ENCODE measurements at regions not wholly inside any gene's neighbourhood (a gene's known extent, or its start where the extent isn't known, plus 50 kb on each side); places are given as distances from the start of the nearest gene placed in this dataset.
A peak's percentile ranks its signal among the peaks of the same experiment; 100 is the strongest.

GRCh38 chr3:112739252-112739965 lies 98.5 kb upstream of the CCDC80 start:
- H3K4me3 Mint-ChIP-seq, result no peak overlapping the region
- Histone ChIP-seq H3K4me3 (replicated peaks in 1 of 3; ENCODE audit: low read depth in 2 of 3, low read length in 3 of 3) (no peak overlapping the region), H3K27ac (ENCODE audit: low read depth in 1 of 2, low read length in 2 of 2) (no peak overlapping the region), H3K9me3 (replicated peaks in 1 of 2; ENCODE audit: control insufficient read depth in 1 of 2, insufficient read depth in 1 of 2, low read length in 2 of 2) (no peaks in the 10 kb centered on the region), H3K9ac (ENCODE audit: insufficient read depth, low read length, poor library complexity, severe bottlenecking) (no peak overlapping the region), H3K36me3 (replicated peaks in 1 of 2; ENCODE audit: control insufficient read depth in 1 of 2, insufficient read depth in 2 of 2, low read length in 2 of 2) (no peaks in the 10 kb centered on the region), H3K4me2 (replicated peaks; ENCODE audit: extremely low read depth, low read length, poor library complexity, severe bottlenecking) (no peak overlapping the region), H3K79me2 (ENCODE audit: insufficient read depth, low read length) (no peaks in the 10 kb centered on the region), H2AFZ (ENCODE audit: insufficient read depth, low read depth, low read length, poor library complexity, severe bottlenecking) (peak overlapping the region; percentile 38), H3K4me1 (ENCODE audit: control insufficient read depth in 1 of 2, insufficient read depth in 2 of 2, low read length in 2 of 2) (peaks cover 32 to 46% of the 10 kb centered on the region in 2 donors), H3K27me3 (ENCODE audit: control insufficient read depth in 2 of 2, insufficient read depth in 2 of 2, low read length in 2 of 2) (no peaks in the 10 kb centered on the region), H4K20me1 (ENCODE audit: insufficient read depth, low read length) (no peaks in the 10 kb centered on the region)
- no peak for TF ChIP-seq CTCF (IDR thresholded peaks at IDR 0.05)
- intact Hi-C loops (cut with micrococcal nuclease), result loop anchor here in 1 of 2 donors (10.0 kb wide), 1 partner anchor 135 kb away; no protein-coding TSS in a partner anchor
- H3K9me3 Mint-ChIP-seq, result no peaks in the 10 kb centered on the region
- no peaks in the 10 kb centered on the region for H3K36me3 Mint-ChIP-seq
- no peak for DNase-seq
- peak overlapping the region in 1 of 7 donors; percentile 31 for H3K27ac Mint-ChIP-seq
- peaks cover 41% of the 10 kb centered on the region for H3K4me1 Mint-ChIP-seq
- no peaks in the 10 kb centered on the region for H3K27me3 Mint-ChIP-seq (ENCODE audit: low read depth in 3 of 3)
- WGBS (ENCODE audit: insufficient coverage), result no CpG with 5 or more reads among the region's 1 CpG

- Mint-ChIP-seq H3K36me3 (no peaks in the 10 kb centered on the region), H3K27ac (no peak overlapping the region), H3K9me3 (no peaks in the 10 kb centered on the region), H3K4me1 (peaks cover 41% of the 10 kb centered on the region), H3K27me3 (ENCODE audit: low read depth in 3 of 3) (no peaks in the 10 kb centered on the region), H3K4me3 (no peak overlapping the region)
- H3K27ac ChIP-seq (ENCODE audit: low read depth in 1 of 2, low read length in 2 of 2), result no peak overlapping the region
- no peaks in the 10 kb centered on the region for H3K27me3 ChIP-seq (ENCODE audit: control insufficient read depth in 2 of 2, insufficient read depth in 2 of 2, low read length in 2 of 2)
- TF ChIP-seq CTCF (IDR thresholded peaks at IDR 0.05), result no peak
- no peaks in the 10 kb centered on the region for H3K36me3 ChIP-seq (replicated peaks in 1 of 2; ENCODE audit: control insufficient read depth in 1 of 2, insufficient read depth in 2 of 2, low read length in 2 of 2)
- H3K79me2 ChIP-seq (ENCODE audit: insufficient read depth, low read length), result no peaks in the 10 kb centered on the region
- no peak overlapping the region for H2AFZ ChIP-seq (ENCODE audit: insufficient read depth, low read depth, low read length, poor library complexity, severe bottlenecking)
- no peak for DNase-seq
- intact Hi-C loops (cut with micrococcal nuclease), result loop anchor here in 1 of 2 donors (10.0 kb wide), 1 partner anchor 136 kb away; no protein-coding TSS in a partner anchor
- H4K20me1 ChIP-seq (ENCODE audit: insufficient read depth, low read length), result no peaks in the 10 kb centered on the region
- H3K4me1 ChIP-seq (ENCODE audit: control insufficient read depth in 1 of 2, insufficient read depth in 2 of 2, low read length in 2 of 2), result peaks cover 32 to 46% of the 10 kb centered on the region in 2 donors
- H3K4me3 ChIP-seq (replicated peaks in 1 of 3; ENCODE audit: low read depth in 2 of 3, low read length in 3 of 3), result no peak overlapping the region
- H3K4me2 ChIP-seq (replicated peaks; ENCODE audit: extremely low read depth, low read length, poor library complexity, severe bottlenecking), result no peak overlapping the region
- no peak overlapping the region for H3K9ac ChIP-seq (ENCODE audit: insufficient read depth, low read length, poor library complexity, severe bottlenecking)
- no peaks in the 10 kb centered on the region for H3K9me3 ChIP-seq (replicated peaks in 1 of 2; ENCODE audit: control insufficient read depth in 1 of 2, insufficient read depth in 1 of 2, low read length in 2 of 2)
Observed at GRCh38 chr3:112738366-112738765, 97.4 kb upstream of the CCDC80 start.

Data from CD14-positive monocyte (primary cell).